WTC11 (cell line): ENCODE measurements at regions not wholly inside any gene's neighbourhood (a gene's known extent, or its start where the extent isn't known, plus 50 kb on each side); places are given as distances from the start of the nearest gene placed in this dataset.

Experiments used
- HMGXB4 ChIP-seq: sonication (generic); formaldehyde crosslinking; IDR thresholded peaks from 2 replicates; pipeline ENCODE4 v1.8.1; 2023; ENCODE audit warnings: mild to moderate bottlenecking, moderate library complexity, missing genetic modification reagents
- JUN ChIP-seq: sonication (generic); formaldehyde crosslinking; IDR thresholded peaks from 2 replicates; pipeline ENCODE4 v1.8.0; 2023; ENCODE audit warnings: mild to moderate bottlenecking, missing genetic modification reagents
- USF2 ChIP-seq: sonication (generic); formaldehyde crosslinking; IDR thresholded peaks from 2 replicates; pipeline ENCODE4 v1.8.1; 2023; ENCODE audit warnings: mild to moderate bottlenecking, missing genetic modification reagents, moderate library complexity
- TF ChIP-seq, protein P1 (sequence below): sonication (generic); formaldehyde crosslinking; IDR thresholded peaks from 2 replicates; pipeline ENCODE4 v1.8.0; 2022; ENCODE audit warnings: mild to moderate bottlenecking, missing genetic modification reagents
- TF ChIP-seq, protein P2 (sequence below): sonication (generic); formaldehyde crosslinking; IDR thresholded peaks from 2 replicates; pipeline ENCODE4 v1.8.1; 2022; ENCODE audit warnings: low read depth, mild to moderate bottlenecking, moderate library complexity, missing genetic modification reagents, borderline replicate concordance
- TF ChIP-seq, protein P3 (sequence below): fragments of 200-600 bp; IDR thresholded peaks from 2 replicates; pipeline ENCODE4 v1.8.0; 2022; ENCODE audit warnings: antibody characterized with exemption

DNA sequence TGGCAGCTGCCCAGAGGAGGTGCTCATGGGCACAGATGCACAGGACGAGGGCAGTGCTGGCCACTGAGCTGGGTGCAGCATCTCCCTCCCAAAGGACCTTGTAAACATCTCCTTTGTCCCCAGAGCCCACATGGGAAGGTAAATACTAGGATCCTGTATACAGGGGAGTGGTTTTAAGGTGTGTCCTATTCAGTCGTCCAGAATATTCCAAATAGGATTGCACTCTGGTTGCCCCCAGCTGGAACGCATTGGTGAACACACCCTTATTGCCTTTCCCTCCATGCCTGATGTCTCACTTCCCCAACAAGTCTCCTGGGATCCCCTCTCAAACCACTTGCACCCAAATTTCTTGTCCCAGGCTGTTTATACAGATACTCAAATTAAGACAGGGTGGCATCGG, 152.0 kb upstream of the PCBD1 start:
- TF ChIP-seq USF2 (no peak), JUN (CRISPR knock-in tag) (no peak), HMGXB4 (CRISPR knock-in tag) (no peak)
- TF ChIP-seq, protein P1, sequence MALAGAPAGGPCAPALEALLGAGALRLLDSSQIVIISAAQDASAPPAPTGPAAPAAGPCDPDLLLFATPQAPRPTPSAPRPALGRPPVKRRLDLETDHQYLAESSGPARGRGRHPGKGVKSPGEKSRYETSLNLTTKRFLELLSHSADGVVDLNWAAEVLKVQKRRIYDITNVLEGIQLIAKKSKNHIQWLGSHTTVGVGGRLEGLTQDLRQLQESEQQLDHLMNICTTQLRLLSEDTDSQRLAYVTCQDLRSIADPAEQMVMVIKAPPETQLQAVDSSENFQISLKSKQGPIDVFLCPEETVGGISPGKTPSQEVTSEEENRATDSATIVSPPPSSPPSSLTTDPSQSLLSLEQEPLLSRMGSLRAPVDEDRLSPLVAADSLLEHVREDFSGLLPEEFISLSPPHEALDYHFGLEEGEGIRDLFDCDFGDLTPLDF (CRISPR knock-in tag): no peak
- TF ChIP-seq, protein P2, sequence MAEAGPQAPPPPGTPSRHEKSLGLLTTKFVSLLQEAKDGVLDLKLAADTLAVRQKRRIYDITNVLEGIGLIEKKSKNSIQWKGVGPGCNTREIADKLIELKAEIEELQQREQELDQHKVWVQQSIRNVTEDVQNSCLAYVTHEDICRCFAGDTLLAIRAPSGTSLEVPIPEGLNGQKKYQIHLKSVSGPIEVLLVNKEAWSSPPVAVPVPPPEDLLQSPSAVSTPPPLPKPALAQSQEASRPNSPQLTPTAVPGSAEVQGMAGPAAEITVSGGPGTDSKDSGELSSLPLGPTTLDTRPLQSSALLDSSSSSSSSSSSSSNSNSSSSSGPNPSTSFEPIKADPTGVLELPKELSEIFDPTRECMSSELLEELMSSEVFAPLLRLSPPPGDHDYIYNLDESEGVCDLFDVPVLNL (CRISPR knock-in tag): no peak
- TF ChIP-seq, protein P3, sequence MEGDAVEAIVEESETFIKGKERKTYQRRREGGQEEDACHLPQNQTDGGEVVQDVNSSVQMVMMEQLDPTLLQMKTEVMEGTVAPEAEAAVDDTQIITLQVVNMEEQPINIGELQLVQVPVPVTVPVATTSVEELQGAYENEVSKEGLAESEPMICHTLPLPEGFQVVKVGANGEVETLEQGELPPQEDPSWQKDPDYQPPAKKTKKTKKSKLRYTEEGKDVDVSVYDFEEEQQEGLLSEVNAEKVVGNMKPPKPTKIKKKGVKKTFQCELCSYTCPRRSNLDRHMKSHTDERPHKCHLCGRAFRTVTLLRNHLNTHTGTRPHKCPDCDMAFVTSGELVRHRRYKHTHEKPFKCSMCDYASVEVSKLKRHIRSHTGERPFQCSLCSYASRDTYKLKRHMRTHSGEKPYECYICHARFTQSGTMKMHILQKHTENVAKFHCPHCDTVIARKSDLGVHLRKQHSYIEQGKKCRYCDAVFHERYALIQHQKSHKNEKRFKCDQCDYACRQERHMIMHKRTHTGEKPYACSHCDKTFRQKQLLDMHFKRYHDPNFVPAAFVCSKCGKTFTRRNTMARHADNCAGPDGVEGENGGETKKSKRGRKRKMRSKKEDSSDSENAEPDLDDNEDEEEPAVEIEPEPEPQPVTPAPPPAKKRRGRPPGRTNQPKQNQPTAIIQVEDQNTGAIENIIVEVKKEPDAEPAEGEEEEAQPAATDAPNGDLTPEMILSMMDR: no peak
